CD4-positive, alpha-beta T cell treated with Interleukin-6 at 100 ng/mL for 8 hours (primary cell): ENCODE measurements at regions not wholly inside any gene's neighbourhood (a gene's known extent, or its start where the extent isn't known, plus 50 kb on each side); places are given as distances from the start of the nearest gene placed in this dataset.
A peak's percentile ranks its signal among the peaks of the same experiment; 100 is the strongest.
"Not testable (repeated sequence)": the region's sequence is repeated elsewhere in the genome, so short reads cannot be mapped to it uniquely, and the experiment has no call there.

Experiments used
- DNase-seq: peaks from one replicate; pipeline ENCODE4 v3.0.0-alpha.2; 2020; ENCODE audit warnings: mixed read lengths, low spot score

DNA sequence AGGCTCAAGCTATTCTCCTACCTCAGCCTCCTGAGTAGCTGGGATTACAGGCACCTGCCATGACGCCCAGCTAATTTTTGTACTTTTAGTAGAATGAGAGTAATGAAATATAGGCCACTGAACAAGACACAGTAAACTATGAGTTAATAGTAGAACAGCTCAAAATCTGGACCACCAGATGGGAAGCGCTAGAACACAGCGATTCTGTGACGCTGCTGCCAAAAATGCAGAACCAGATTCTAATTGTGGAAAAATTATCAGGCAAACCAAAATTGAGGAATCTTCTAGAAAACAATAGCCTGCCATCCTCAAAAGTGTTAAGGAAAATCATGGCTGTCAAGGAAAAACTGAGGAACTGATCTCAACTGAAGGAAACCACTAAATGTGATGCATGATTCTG lies 111.4 kb upstream of the TIAM1 start:
- no peak for DNase-seq

DNA sequence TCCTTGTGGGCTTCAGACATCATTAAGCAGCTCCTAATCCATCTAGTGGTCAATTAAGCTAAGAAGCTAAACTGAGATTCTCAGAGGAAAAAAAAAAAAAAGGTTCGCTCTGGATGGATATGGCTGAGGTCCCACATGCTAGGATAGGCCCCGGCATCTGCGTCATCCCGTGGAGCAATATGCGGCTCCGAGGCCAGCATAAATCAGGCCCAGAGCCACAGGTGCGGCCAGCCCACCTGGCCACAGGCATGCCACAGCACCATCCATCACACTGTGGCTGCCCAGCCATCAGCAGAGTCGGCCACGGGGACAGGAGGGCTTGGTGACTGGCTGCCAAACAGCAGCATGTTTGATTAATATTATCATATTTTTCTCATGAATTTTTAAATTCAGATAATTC lies 106.9 kb upstream of the TIAM1 start:
- DNase-seq, result no peak

DNA sequence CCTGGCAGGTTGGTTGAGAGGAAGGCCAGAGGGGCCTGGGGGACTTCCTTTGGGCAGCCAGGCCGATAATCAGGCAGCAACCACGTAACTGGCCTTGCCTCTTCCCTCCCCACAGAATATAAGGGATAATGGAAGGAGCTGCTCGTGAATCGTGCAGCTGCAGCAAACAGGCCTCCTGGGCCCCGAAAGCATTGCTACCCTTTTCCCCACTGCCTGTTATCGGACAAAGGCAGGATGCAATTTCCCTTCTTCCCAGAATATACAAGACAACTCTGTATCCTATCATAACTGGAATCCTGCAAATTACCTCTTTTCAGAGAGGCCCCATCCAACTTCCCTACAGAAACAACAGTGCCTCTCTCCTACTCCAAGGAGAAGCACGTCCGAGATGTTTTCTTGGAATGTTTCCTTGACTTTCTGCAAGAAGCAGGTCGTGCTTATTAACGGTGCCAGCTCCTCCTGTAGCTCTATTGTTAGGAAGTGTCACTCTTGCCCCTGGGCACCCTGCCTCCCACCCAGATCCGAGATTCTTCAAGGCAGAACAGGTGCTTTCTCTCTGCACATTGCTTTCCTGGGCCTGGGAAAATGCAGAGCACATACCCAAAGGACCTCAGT lies 106.0 kb upstream of the TIAM1 start:
- no peak for DNase-seq

DNA sequence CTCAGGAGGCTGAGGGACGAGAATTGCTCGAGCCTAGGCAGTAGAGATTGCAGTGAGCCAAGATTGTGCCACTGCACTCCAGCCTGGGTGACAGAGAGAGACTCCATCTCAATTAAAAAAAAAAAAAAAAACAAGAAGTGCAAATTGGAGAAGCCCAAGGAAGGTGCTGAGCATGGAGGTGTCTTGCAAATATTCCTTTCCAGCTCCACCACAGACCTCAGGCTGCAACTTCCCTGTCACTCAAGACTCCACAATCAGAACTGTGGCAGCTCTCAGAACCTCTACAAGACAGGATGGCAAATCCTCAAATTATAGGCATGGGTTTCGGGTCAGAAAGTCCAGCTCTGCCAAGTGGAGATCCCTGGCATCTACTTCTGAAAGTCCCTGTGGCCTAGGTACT lies 104.4 kb upstream of the TIAM1 start:
- no peak for DNase-seq

DNA sequence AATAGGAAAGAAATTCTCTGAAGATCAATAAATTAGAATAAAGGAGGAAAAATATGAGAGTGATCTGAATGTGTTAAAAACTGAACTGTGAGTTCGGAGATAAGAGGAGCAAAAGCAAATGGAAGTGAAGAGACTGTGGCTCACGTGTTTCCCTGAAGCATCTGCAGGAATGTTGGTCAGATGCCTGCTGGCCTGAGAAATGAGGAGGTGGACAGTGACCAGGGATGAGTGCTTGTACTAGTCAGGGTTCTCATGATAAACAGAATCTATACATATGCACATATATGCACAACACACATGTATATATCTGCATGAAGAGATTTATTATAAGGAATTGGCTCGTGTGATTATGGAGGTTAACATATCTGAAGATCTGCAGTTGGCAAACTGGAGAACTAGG lies 103.4 kb upstream of the TIAM1 start:
- DNase-seq, result no peak

DNA sequence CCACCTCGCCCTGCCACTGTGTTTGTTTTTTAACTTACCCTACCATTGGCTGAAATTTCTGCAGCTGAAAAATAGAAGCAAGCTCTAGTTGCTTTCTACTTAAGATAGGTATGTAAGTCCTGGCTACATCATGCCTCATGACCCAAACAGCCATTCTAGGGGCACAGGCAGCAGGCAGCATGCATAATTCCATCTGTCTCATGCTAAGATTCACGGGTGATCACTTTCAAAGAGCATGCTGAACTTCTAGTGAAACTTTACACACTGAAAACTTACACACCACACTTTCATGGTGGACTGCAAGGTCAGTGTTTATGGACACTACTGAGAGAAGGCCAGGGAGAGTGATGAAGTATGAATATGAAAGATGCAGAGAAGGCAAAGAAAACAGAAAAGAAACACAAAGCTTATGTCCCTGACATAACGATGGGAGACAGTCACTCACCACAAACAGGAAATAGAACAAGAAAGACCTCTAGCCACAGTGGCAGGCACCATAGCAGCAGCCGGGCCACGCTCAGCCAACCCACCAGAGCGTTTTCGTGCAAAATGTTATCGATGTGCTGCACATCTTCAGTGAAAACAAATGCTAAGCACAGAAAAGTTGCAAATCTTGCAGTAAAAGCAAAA lies 102.3 kb upstream of the TIAM1 start:
- peak; percentile 64 for DNase-seq

DNA sequence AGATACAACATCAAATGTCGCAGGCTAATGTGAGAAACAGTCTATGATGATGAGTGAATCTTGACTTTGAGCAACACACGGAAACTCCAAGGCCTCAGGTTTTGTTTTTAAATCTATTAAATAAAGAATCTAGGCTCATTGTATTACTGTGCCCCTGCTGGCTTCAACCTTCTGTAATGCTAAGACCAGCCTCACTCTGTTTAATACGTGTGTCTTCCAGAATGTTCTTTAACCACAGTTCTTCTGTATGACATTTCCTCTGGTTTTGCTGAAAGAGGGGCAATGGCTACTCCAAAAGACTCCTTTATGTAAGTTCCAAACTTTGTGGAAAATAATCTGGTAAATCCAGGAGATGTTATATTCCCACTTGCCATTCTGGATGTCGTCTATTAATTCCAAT lies 101.1 kb upstream of the TIAM1 start:
- DNase-seq, result no peak

DNA sequence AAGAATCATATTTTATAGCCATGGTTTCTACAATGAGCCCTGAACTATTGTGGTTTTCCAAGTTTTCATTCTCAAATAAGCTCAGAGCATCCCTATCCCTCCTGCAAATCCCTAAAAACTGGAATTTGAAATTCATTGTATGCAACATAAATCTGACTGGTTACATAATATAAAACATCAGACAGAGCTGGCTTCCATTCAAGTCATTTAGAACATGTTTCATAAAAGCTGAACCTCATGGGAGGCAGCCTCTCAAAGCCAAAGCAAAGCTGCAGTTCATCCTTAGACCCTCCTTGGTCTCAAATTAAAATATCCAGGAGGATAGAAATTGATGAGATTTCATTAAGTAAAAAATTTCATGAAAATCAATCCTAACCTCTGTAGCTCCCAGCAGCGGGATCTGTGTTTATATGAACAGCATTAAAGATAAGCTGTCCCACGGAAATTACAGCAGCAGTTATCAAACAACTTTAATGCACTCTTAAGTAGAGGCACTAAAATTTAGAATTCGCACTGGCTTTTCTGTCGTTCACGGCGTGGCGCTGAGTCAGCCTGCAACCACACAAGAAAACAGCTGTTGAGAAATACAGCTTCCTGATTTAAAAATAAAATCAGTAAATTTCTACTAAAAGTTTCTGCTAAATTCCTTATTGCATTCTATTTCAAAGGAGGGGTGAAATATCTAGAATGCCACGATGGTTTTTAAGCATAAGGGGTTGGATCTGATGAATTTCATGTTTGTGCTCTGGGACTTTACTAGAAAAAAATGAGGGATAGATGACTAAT lies 99.9 kb upstream of the TIAM1 start:
- DNase-seq, result no peak

DNA sequence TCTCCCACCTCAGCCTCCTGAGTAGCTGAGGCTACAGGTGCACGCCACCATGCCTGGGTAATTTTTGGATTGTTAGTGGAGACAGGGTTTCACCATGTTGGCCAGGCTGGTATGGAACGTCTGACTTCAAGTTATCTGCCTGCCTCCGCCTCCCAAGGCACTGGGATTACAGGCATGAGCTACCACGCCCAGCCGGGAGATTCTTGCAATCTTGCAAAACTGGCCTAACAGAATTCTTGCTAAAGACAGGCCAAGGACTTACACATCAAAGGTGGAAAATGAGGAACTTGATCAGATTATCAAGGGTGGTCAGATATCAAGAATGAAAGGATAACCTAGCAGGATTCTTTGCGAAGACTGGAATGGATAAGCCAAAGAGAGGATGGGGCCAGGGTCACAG lies 98.3 kb upstream of the TIAM1 start:
- no peak for DNase-seq

DNA sequence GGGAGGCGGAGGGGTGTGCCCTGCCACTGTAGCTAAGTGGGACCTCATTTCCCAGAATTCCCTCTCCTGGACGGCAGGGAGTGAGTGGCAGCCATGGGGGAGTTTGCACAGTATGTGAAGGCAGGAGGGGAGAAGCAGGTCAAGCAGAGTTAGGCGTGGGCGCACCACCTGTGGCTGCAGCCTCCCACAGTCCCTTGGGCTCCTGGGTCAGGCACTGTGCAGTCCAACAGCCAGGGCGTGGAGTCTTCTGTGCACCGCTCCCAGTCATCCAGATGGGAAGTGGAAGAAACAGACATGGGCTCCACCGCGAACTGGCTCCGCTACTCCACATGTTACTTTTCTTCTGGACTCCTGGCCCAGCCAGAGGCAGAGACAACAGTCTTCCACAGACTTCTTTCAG lies 85.4 kb upstream of the TIAM1 start:
- DNase-seq, result no peak

DNA sequence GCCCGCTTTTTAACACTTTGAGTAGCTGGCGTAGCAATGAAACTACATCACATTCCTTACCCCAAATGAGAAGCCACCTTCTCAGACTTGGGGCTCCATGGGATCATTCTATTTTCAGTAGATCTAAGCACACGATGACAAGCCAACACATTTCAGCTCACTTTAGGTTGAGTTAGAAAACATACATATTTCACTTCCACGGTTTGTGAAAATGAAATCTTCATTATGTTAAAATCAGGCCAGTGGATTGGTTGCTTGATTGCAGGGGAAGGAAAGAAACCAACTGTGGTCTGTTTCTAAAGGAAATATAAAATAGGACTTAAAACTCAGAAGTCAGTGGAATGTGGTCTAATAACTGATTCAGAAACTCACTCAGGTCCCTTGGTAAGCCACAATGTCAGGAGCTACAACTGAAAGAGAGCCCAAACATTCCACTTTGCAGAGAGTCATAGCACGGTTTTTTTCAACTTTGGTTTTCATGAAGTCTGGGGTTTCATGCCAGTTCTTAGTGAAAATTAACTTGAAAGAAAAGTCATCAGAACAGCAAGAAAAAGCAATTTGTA lies 82.3 kb upstream of the TIAM1 start:
- DNase-seq, result no peak

DNA sequence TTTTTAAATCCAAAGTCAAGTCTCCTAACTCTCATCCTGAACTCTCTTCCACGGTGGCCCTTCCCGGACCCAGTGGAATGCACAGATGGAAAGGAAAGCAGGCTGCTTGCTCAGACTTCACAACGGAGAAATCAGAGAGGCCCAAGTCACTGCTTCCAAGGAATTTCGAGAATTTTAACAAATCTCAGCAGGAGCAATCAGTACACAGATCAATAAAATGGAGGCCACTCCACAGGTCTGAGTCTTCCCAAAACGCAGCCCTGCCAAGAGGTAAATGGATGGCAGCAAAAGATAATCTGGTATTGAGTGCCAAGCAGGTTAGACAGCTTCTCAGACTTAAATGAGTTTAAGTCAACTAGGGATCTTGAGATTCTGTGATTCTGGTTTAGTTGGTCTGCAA lies 81.1 kb upstream of the TIAM1 start:
- no peak for DNase-seq

DNA sequence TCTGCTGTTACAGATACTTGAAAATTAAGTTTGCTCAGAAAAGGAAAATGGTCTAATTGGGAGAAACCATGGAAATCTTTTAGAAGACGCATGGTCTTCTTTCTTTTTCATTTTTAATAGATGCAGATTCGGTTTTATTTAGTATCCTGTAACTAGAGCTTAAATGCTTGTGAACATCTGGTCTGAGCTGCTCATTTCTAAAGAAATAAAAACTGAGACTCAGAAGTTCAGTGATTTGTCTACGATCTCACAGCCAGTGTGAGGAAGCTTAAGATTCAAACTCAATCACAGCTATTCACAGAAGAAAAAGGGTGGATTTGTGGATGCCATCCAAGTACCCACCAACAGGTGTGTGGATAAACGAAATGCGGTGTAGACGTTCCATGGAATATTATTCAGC lies 80.0 kb upstream of the TIAM1 start:
- no peak for DNase-seq

DNA sequence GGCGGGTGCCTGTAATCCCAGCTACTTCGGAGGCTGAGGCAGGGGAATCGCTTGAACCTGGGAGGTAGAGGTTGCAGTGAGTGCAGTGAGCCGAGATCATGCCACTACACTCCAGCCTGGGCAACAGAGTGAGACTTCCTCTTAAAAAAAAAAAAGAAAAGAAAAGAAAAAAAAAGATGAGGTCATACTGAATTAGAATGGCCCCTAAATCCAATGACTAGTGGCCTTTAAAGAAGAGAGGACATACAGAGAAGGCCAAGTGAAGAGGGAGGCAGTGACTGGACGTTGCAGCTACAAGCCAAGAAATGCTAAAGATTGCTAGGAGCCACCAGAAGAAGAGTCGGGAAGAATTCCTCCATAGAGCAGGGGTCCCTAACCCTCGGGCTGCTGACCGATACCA lies 76.9 kb upstream of the TIAM1 start:
- no peak for DNase-seq

DNA sequence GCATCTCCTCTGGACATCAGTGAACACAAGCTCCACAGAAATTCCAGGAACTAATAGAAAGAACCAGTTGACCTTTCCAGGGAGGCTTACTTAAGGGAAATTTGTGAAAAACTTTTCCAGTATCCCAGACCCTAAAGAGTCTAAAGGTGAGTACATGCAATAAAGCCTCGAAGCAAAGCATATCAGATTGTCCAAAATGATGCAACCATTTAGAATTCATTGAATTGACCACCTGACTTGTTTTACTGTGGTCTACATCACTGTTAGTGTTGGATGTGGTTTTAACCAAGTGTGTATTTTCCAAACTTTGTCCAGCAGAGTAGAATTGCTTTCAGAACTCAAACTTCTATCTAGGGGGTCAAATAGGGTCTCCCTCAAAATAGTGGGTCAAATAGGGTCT lies 76.3 kb upstream of the TIAM1 start:
- no peak for DNase-seq

DNA sequence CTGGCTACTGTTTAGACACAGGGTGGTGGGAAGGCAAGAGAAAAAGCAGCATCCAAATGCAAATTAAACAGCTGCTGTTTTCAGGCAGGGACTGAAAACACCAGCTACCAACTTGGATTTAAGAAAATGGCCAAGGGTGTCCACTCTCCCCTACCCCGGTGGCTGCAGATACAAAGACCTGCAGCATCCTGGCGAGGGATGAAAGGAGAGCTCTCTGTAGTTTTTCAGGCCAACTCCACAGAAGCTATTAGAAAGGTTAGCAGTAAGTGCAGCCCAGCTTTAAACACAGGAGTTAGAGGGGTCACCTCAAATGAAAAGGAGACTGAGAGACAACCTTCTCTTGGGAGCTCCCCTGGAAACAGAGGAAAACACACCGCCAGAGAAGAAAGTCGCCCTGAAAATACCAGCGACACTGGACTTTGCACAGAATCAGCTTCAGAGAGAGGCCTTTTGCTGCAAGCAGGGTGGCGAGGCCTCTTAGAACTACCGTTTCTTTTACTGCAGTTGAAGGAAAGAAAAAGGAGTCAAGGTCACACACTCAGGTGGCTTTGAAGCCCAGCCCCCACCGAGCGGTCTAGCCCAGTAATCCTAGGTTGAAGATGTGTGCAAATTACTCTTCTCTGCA lies 74.4 kb upstream of the TIAM1 start:
- DNase-seq, result no peak

DNA sequence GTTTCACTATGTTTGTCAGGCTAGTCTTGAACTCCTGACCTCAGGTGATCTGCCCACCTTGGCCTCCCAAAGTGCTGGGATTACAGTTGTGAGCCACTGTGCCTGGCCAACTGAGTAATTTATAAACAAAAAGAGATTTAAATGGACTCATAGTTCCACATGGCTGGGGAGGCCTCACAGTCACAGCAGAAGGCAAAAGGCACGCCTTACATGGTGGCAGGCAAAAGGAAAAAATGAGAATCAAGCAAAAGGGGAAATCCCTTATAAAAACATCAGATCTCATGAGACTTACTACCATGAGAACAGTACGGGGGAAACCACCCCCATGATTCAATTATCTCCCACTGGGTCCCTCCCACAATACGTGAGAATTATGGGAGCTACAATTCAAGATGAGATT lies 73.2 kb upstream of the TIAM1 start:
- not testable (repeated sequence) for DNase-seq

DNA sequence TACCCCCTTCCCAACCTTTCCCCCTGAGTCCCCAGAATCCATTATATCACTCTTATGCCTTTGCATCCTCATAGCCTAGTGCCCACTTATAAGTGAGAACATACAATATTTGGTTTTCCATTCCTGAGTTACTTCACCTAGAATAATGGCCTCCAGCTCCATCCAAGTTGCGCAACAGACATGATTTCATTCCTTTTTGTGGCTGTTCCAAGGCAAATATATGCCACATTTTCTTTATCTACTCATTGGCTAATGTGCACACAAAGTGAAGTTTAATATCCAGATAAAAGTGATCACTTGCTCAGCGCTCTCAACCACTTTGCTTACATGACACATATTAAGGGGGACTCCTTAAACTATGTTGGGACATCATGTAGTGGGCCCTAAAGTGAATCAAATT lies 72.4 kb upstream of the TIAM1 start:
- DNase-seq, result no peak

DNA sequence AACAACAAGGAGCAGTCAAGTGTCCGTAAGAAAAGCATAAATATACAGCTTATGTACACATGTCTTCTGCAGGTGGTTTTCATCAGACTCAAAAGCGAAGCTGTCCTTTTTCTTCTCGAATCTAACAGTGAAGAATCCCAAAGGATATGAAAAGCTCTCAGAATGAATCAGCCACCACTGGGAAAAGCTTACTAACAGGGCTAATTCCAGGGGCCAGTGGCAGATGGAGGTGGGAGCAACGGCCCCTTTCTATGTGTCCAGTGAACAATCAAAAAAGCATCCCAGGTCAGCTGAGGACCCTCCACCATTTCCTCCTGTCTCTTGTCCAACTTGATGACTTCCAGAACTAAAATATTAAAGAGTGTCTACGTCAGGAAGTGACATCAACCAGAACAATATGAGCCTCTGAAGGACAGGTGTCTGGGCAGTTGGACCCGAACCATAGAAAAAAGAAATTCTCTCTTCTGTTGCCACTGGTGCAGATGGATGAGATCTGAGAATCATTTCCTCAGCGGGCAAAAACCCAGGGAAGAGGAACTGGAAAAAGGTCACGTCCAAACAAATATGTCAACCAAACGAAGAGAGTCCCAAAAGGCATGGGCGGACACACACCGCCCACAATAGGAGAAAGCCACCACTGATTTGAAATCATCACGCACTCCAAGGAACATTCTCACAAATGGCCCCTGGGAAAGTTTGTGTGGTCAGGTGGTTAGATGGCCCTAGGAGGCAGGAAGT lies 70.4 kb upstream of the TIAM1 start:
- DNase-seq, result no peak

DNA sequence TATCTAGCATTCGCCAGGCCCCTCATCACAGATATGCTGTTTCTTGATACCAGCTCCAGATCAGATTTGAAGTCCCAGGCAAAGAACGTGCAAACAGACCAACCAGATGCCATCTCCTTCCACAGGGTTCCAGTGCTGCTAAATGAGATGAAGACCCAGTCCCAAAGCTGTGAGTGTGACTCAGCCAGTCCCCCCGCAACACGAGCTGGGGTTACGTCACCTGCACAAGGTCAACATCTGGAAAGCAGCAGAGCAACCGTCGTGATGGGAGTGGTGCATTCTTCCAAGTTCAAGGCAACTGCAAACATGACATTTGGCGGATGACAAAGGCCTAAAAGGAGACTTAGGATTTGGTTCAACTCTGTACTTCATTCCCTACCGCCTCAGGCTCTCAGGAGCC lies 69.6 kb upstream of the TIAM1 start:
- DNase-seq, result no peak

DNA sequence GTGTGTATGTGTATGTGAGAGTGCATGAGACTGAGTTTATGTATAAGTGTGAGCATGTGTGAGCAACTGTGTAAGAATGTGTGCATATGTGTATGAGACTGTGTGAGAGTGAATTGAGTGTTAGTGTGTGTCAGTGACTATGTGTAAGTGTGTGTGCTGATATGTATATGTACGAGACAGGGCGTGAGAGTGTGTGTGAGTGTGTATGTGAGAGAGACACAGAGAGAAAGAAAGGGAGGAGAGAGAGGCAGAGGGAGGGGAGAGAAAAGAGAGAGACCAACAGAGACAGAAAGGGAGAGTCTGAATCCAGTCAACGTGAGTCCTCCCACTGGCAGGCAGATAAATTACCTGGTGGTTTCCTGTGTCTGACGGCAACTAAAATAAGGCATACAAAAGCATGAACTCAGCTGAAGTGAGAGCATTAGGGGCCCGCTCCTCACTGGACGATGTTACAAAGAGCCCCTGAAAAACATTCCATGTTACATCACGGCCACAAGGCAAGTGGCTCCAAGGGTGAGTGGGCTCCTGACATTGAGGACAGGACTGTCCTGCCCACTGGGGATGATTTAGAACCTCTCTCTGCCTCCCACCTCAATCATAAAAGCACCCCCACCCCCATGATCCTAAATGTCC lies 66.6 kb upstream of the TIAM1 start:
- peak; percentile 46 for DNase-seq
